ENCODE measurements at regions not wholly inside any gene's neighbourhood (a gene's known extent, or its start where the extent isn't known, plus 50 kb on each side); places are given as distances from the start of the nearest gene placed in this dataset.
A peak's percentile ranks its signal among the peaks of the same experiment; 100 is the strongest.

DNA sequence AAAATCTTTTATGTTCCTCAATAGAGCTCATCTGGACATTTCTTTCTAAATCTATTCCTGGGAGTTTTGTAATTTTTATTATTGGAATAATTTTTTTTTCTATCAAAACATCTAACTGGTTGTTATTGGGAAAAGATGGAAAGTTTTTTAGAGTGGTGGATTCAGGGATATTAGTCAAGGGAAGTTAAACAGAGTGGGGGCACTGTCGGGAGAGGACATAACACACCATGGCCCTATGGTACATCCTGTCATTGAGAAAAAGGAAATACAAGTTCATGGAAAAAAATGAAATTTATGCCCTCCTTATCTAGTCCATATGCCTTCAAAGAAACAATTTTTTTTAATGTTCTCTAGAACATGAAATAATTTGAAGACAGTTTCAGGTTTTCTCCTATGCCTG lies 96.3 kb upstream of the TSPAN5 start:
- no peak overlapping the region for H3K9ac ChIP-seq (ENCODE audit: low read length)
- no peaks in the 10 kb centered on the region for H3K27me3 ChIP-seq (ENCODE audit: control insufficient read depth in 1 of 2, insufficient read depth in 1 of 2, low read length in 2 of 2)
- no peak overlapping the region for H3K4me2 ChIP-seq (ENCODE audit: low read length, poor library complexity, severe bottlenecking)
- H2BK15ac ChIP-seq (ENCODE audit: low read depth, poor library complexity, severe bottlenecking): no peak overlapping the region
- no peak overlapping the region for H2AFZ ChIP-seq (ENCODE audit: low read depth, low read length)
- no peak overlapping the region for H3K14ac ChIP-seq (ENCODE audit: low read length in 2 of 2)
- no peak for DNase-seq
- H2AK5ac ChIP-seq (ENCODE audit: low read length, severe bottlenecking): no peak overlapping the region
- no peak overlapping the region for H3K4me3 ChIP-seq (ENCODE audit: insufficient read depth in 1 of 2, low read depth in 1 of 2, low read length in 2 of 2)
- H3K23ac ChIP-seq (ENCODE audit: low read length in 2 of 2): no peak overlapping the region
- no peak overlapping the region for H2BK12ac ChIP-seq (ENCODE audit: low read length in 2 of 2)
- H4K91ac ChIP-seq (ENCODE audit: low read length): no peak overlapping the region
- H2BK5ac ChIP-seq (ENCODE audit: low read depth, low read length, poor library complexity, severe bottlenecking): no peak overlapping the region
- H3K9me3 ChIP-seq (ENCODE audit: control insufficient read depth, low read length): no peaks in the 10 kb centered on the region
- no peak overlapping the region for H3K27ac ChIP-seq (ENCODE audit: low read length, poor library complexity, severe bottlenecking)
- no peak overlapping the region for H2BK120ac ChIP-seq (ENCODE audit: low read depth, low read length)
- no peak overlapping the region for H3K18ac ChIP-seq (ENCODE audit: low read depth in 1 of 2, low read length in 2 of 2)
- no peaks in the 10 kb centered on the region for H3K4me1 ChIP-seq (ENCODE audit: control insufficient read depth, insufficient read depth, low read depth, low read length)
- no peak overlapping the region for H3K4ac ChIP-seq (ENCODE audit: low read depth in 1 of 2, low read length in 2 of 2)
- no CpG with 5 or more reads among the region's 1 CpG for WGBS
- no peak overlapping the region for H4K8ac ChIP-seq (ENCODE audit: low read length)
- H3K79me1 ChIP-seq (replicated peaks; ENCODE audit: low read length, poor library complexity, severe bottlenecking): no peaks in the 10 kb centered on the region
- H3K36me3 ChIP-seq (ENCODE audit: control insufficient read depth in 1 of 2, insufficient read depth in 2 of 2, low read depth in 1 of 2, low read length in 2 of 2): no peaks in the 10 kb centered on the region

DNA sequence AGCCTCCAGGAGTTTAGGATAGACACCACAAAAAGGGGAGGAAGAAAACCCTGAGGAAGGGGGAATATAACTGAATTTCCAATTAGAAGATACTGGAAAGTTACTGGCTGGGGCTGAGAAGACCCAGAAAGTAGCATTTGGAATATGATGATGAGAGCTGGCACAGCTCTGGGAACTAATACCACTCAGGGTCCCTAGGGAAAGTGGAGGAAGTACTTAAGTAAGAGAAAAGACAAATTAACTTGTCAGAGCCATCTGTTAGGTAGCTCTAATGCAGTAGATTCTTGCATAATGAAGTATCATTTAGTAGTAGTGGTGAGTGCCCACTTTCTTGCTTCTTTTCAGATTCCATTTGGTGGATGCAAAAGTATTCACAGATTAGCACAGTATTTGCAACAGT lies 90.8 kb upstream of the TSPAN5 start:
- Histone ChIP-seq H3K4me3 (ENCODE audit: insufficient read depth in 1 of 2, low read depth in 1 of 2, low read length in 2 of 2) (no peak overlapping the region), H3K9ac (ENCODE audit: low read length) (no peak overlapping the region), H3K27me3 (ENCODE audit: control insufficient read depth in 1 of 2, insufficient read depth in 1 of 2, low read length in 2 of 2) (no peaks in the 10 kb centered on the region), H3K4me2 (ENCODE audit: low read length, poor library complexity, severe bottlenecking) (no peak overlapping the region), H2AFZ (ENCODE audit: low read depth, low read length) (no peak overlapping the region), H2BK120ac (ENCODE audit: low read depth, low read length) (no peak overlapping the region), H3K9me3 (ENCODE audit: control insufficient read depth, low read length) (no peaks in the 10 kb centered on the region), H3K4me1 (ENCODE audit: control insufficient read depth, insufficient read depth, low read depth, low read length) (peaks cover 7% of the 10 kb centered on the region), H3K14ac (ENCODE audit: low read length in 2 of 2) (no peak overlapping the region), H3K27ac (ENCODE audit: low read length, poor library complexity, severe bottlenecking) (no peak overlapping the region), H2BK12ac (ENCODE audit: low read length in 2 of 2) (no peak overlapping the region), H3K79me1 (replicated peaks; ENCODE audit: low read length, poor library complexity, severe bottlenecking) (no peaks in the 10 kb centered on the region), H2BK15ac (ENCODE audit: low read depth, poor library complexity, severe bottlenecking) (no peak overlapping the region), H3K18ac (ENCODE audit: low read depth in 1 of 2, low read length in 2 of 2) (no peak overlapping the region), H3K4ac (ENCODE audit: low read depth in 1 of 2, low read length in 2 of 2) (no peak overlapping the region), H3K23ac (ENCODE audit: low read length in 2 of 2) (no peak overlapping the region), H4K8ac (ENCODE audit: low read length) (no peak overlapping the region), H2BK5ac (ENCODE audit: low read depth, low read length, poor library complexity, severe bottlenecking) (no peak overlapping the region), H3K36me3 (ENCODE audit: control insufficient read depth in 1 of 2, insufficient read depth in 2 of 2, low read depth in 1 of 2, low read length in 2 of 2) (no peaks in the 10 kb centered on the region), H4K91ac (ENCODE audit: low read length) (no peak overlapping the region), H2AK5ac (ENCODE audit: low read length, severe bottlenecking) (no peak overlapping the region)
- DNase-seq: peak; percentile 26

- Histone ChIP-seq H2BK15ac (ENCODE audit: low read depth, poor library complexity, severe bottlenecking) (no peak overlapping the region), H3K9ac (ENCODE audit: low read length) (no peak overlapping the region), H3K4ac (ENCODE audit: low read depth in 1 of 2, low read length in 2 of 2) (peak overlapping the region in 1 of 2 experiments; percentile 13), H3K4me3 (ENCODE audit: insufficient read depth in 1 of 2, low read depth in 1 of 2, low read length in 2 of 2) (no peak overlapping the region), H2BK12ac (ENCODE audit: low read length in 2 of 2) (peak overlapping the region in 1 of 2 experiments; percentile 18), H2BK5ac (ENCODE audit: low read depth, low read length, poor library complexity, severe bottlenecking) (no peak overlapping the region), H3K14ac (ENCODE audit: low read length in 2 of 2) (no peak overlapping the region), H3K27me3 (ENCODE audit: control insufficient read depth in 1 of 2, insufficient read depth in 1 of 2, low read length in 2 of 2) (no peaks in the 10 kb centered on the region), H3K4me2 (ENCODE audit: low read length, poor library complexity, severe bottlenecking) (no peak overlapping the region), H2AFZ (ENCODE audit: low read depth, low read length) (no peak overlapping the region), H3K18ac (ENCODE audit: low read depth in 1 of 2, low read length in 2 of 2) (peak overlapping the region; percentile 45 to 74), H2AK5ac (ENCODE audit: low read length, severe bottlenecking) (no peak overlapping the region), H3K79me1 (replicated peaks; ENCODE audit: low read length, poor library complexity, severe bottlenecking) (no peaks in the 10 kb centered on the region), H4K8ac (ENCODE audit: low read length) (no peak overlapping the region), H3K23ac (ENCODE audit: low read length in 2 of 2) (no peak overlapping the region), H3K27ac (ENCODE audit: low read length, poor library complexity, severe bottlenecking) (no peak overlapping the region), H3K36me3 (ENCODE audit: control insufficient read depth in 1 of 2, insufficient read depth in 2 of 2, low read depth in 1 of 2, low read length in 2 of 2) (no peaks in the 10 kb centered on the region), H4K91ac (ENCODE audit: low read length) (peak overlapping the region; percentile 74), H3K9me3 (ENCODE audit: control insufficient read depth, low read length) (no peaks in the 10 kb centered on the region), H2BK120ac (ENCODE audit: low read depth, low read length) (no peak overlapping the region), H3K4me1 (ENCODE audit: control insufficient read depth, insufficient read depth, low read depth, low read length) (peaks cover 7% of the 10 kb centered on the region)
- WGBS: 98% methylated on average over 2 of the region's 2 CpGs
- DNase-seq: no peak
Measured at GRCh38 chr4:98748609-98749008, 90.2 kb upstream of the TSPAN5 start.

DNA sequence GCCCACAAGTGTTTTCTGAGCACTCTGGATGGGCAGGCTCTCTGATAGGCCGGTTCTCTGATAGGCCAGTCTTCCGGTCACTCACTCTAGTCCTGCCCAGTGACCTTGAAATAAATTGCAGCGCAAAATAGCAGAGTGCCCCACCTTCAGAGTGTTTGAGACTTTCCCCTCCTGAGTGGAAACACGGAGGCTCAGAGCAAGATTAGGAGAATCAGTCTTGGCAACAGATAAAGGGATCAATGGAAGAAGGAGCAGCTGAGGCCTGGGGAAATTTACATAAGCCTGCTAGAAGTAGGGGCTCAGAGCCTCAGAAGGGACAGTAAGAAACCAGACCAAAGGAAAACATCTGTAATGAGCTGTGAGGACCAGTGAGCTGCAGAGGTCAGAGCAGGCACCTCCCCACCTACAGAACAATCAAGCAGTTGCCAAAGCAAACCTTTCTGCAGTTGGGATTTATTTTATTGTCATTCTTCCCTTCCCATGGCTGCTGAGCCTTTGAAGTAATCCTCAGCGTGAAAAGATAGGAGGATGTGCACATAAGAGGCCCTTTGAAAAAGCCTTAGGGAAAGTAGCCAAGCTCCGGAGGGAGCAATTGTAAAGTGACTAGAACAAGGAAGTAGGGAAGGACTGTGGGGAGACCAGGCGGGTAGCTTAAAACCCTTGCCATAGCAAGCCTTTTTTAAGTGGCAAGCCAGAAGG lies 89.1 kb upstream of the TSPAN5 start:
- Histone ChIP-seq H2BK120ac (ENCODE audit: low read depth, low read length) (no peak overlapping the region), H3K4me3 (ENCODE audit: insufficient read depth in 1 of 2, low read depth in 1 of 2, low read length in 2 of 2) (no peak overlapping the region), H3K79me1 (replicated peaks; ENCODE audit: low read length, poor library complexity, severe bottlenecking) (no peaks in the 10 kb centered on the region), H3K9ac (ENCODE audit: low read length) (no peak overlapping the region), H2BK12ac (ENCODE audit: low read length in 2 of 2) (peak overlapping the region in 1 of 2 experiments; percentile 54), H2BK15ac (ENCODE audit: low read depth, poor library complexity, severe bottlenecking) (no peak overlapping the region), H2AK5ac (ENCODE audit: low read length, severe bottlenecking) (peak overlapping the region; percentile 23), H4K91ac (ENCODE audit: low read length) (no peak overlapping the region), H3K36me3 (ENCODE audit: control insufficient read depth in 1 of 2, insufficient read depth in 2 of 2, low read depth in 1 of 2, low read length in 2 of 2) (no peaks in the 10 kb centered on the region), H2BK5ac (ENCODE audit: low read depth, low read length, poor library complexity, severe bottlenecking) (no peak overlapping the region), H3K18ac (ENCODE audit: low read depth in 1 of 2, low read length in 2 of 2) (peak overlapping the region; percentile 38 to 66), H3K14ac (ENCODE audit: low read length in 2 of 2) (peak overlapping the region in 1 of 2 experiments; percentile 15), H2AFZ (ENCODE audit: low read depth, low read length) (peak overlapping the region; percentile 68), H3K27me3 (ENCODE audit: control insufficient read depth in 1 of 2, insufficient read depth in 1 of 2, low read length in 2 of 2) (no peaks in the 10 kb centered on the region), H3K4me1 (ENCODE audit: control insufficient read depth, insufficient read depth, low read depth, low read length) (peaks cover 7% of the 10 kb centered on the region), H3K9me3 (ENCODE audit: control insufficient read depth, low read length) (no peaks in the 10 kb centered on the region), H3K27ac (ENCODE audit: low read length, poor library complexity, severe bottlenecking) (peak overlapping the region; percentile 3), H3K4me2 (ENCODE audit: low read length, poor library complexity, severe bottlenecking) (no peak overlapping the region), H3K4ac (ENCODE audit: low read depth in 1 of 2, low read length in 2 of 2) (peak overlapping the region in 1 of 2 experiments; percentile 59), H3K23ac (ENCODE audit: low read length in 2 of 2) (no peak overlapping the region), H4K8ac (ENCODE audit: low read length) (peak overlapping the region; percentile 66)
- WGBS: 79% methylated on average over 7 of the region's 7 CpGs
- no peak for DNase-seq

Data from mesenchymal stem cell (in vitro differentiated cells and primary cell).